Inflammatory macrophage treated with lipopolysaccharide for 4 hours (primary cell): ENCODE measurements at regions not wholly inside any gene's neighbourhood (a gene's known extent, or its start where the extent isn't known, plus 50 kb on each side); places are given as distances from the start of the nearest gene placed in this dataset.
"Not testable (repeated sequence)": the region's sequence is repeated elsewhere in the genome, so short reads cannot be mapped to it uniquely, and the experiment has no call there.

Experiments
- DNase-seq: peaks from one replicate; pipeline ENCODE4 v3.0.0-alpha.2; 2020

DNA sequence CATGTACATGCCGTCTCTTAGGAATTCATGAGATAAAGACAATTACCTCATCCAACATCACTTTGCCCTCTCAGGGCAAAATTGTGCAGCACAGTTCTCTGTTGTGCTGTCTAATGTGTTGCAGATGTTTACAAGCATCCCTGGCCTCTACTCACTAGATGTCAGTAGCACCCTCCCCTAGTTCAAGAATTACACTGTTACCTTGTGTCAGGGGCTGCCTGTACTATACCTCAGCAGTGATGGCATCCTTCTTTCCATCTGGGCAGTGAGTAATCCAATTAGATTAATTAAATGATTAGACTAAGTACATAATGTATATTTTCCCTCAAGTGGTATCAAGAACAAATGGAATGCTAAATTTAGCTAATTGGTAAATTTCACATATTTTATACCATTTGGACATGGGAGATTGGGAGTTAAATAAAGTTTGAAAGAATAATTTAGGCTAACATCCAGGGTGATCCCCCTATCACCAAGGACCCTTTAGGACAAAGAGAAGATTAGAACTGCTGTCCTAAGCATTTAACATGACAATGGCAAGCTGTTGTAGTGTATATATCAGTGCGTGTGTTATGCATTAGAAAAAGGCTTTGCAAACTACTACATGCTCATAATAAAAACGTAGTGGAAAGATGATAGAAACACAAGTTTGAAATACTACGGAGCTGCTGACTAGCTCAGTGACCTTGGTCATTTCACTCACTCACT, 727.0 kb downstream of the TRIB2 start:
- DNase-seq = not testable (repeated sequence)

DNA sequence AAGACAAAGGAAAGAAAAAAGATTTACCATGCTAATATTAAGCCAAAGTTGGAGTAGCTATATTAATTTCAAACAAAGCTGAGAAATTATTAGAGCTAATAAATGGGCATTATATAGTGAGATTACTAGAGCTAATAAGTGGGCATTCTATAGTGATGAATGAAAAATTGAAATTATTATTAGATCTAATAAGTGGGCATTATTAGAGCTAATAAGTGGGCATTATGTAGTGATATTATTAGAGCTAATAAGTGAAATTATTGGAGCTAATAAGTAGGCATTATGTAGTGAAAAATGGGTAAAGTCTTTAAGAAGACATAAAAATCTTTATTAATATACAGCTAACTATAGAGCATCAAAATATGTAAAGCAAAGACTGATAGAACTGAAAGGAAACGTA, 745.7 kb downstream of the TRIB2 start:
- DNase-seq = no peak

DNA sequence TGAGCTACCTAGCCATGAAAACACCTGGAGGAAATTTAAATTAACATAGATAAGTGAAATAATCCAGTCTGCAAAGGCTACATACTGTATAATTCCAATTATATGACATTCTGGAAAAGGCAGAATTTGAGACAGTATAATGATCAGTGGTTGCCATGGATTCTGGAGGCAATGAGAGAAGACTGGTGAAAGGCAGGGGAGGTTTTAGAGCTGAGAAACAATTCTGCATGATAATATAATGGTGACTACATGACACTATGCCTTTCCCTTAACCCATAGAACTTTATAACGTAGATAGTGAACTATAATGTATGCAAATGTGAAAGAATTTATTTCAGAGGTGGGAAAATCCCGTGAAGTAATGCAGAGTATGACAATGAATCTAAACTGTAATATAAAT, 749.3 kb downstream of the TRIB2 start:
- DNase-seq = no peak

DNA sequence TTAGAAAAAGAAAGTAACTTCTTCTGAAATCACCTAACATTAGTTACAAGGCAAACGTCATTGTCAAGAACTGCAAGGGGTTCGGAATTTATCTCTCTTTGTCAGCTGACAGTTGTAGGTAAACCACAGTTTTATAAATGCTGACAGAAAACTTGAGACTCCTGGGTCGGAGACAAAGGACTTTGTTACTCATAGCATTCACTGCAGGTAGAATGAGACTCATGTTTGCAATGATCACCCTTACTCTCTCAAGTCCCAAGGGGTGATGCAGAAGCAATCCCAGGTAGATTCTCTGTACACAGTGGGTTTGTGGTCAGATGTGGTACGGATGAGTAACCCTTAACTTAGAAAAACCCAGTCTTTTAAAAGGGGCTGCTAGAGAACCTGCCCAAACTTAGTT, 757.8 kb downstream of the TRIB2 start:
- DNase-seq = no peak

DNA sequence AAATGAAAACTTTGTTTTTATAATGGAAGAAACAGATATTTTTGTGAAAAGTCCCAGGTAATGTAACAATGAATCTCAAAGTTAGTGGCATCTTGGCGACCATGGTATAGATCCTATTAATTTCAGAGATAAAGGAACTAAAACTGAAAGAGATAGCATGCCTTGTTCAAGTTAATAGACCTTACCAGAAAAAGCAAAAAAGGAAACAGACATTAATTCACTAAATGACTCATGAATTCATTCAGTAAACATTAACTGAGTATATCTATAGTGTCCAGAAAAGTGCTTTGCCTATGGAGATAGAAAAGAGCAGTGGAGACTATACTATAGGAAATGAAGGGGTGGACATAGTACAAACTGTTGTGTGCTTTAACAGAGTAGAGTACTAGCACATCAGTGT, 763.3 kb downstream of the TRIB2 start:
- no peak for DNase-seq

DNA sequence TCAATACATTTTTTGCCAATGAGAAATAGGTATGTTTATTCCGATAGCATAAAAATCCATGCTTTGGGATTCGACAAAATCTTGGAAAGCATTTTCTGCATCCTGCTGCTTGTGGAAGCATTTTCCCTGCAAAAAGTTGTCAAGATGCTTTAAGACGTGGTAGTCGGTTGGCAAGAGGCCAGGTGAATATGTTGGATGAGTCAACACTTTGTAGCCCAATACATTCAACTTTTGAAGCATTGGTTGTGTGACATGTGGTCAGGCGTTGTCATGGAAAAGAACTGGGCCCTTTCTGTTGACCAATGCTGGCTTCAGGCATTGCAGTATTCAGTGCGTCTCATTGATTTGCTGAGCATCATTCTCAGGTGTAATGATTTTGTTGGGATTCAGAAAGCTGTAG, 764.5 kb downstream of the TRIB2 start:
- no peak for DNase-seq

DNA sequence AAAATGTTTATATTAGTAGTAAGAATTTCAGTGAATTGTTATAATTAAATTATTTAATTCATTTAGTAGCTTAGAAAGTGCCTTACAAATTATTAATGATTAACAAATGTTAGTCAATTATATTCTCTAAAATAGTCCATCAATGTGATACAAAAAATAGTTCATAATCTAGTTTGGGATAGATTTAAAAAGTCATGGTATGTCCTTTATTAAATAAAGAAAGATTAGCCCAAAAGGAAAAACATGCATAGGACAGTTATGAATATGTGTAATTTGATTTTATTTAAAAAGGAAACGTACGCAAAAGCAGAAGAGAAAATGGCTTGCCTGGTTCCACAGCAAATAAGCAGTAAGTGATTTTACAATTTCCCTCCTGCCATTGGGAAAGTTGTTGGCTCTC, 768.5 kb downstream of the TRIB2 start:
- no peak for DNase-seq

DNA sequence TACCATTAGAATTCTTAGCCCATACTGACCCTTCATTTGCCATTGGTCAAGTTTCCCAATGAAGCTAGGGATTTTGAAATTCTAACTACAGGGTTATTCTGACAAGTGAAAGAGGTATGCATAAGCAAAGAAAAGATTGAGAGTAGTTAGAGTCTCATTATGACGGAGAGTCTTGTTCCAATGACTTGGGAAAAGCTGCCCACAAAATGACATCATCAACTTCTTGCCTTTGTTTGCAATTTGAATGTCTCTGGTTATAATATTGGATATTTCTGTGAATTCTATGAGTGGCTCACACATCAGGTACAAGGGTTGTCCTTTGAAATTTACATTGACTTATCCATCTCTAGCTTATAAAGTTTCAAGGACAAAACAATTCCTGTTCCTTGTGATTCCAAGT, 772.2 kb downstream of the TRIB2 start:
- no peak for DNase-seq

DNA sequence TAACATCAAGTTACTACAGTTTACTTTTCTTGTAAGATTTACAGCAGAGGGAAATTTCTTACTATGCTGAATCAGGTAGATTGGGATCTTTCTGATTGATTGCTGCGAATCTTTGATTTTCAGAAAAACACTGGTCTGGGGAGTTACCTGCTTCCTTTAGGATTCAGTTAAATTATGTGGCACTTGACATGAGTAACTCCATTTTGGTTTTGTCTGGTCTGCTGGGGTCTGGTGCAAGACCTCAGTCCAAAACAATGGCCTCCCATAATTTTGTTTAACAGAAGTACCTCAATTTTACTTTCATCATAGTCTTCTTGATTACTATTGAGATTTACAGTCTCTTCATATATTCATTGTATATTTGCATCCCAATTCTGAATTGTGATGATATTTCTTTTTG, 775.5 kb downstream of the TRIB2 start:
- DNase-seq = no peak

DNA sequence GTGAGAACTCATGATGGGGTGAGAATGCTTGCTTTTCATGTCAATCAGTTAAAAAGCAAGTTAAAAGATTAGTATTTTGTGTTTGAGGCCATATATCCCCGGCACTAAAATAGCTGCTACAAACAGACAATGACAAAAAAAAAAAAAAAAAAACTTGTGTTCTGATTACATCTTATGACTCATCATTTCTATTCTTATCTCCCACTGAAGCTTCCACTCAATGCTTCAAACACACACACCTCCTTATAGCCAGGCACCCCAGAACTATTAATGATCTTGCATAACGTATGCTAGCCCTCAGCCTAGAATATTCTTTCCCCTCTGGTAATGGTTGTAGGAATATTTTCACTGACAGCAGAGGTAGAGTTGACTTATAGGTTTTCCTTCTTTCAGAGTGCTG, 778.3 kb downstream of the TRIB2 start:
- DNase-seq = no peak

DNA sequence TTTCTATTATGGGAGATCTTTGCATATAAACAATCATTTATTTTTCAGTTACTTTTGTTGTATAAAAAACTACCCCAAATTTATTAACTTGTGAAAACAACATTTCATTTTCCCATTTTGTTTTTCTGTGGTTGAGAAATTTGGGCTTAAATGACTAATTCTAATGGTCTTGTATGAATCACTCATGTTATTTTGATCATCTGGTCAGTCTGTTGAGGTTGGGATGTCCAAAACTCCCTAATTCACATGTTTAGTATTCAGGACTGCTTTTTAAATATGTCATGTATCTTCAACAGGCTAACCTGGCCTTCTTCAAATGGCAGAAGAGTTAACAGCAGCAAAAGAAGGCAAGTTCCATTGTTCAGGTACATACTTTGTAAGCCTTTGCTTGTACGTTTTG, 788.1 kb downstream of the TRIB2 start:
- DNase-seq = no peak

DNA sequence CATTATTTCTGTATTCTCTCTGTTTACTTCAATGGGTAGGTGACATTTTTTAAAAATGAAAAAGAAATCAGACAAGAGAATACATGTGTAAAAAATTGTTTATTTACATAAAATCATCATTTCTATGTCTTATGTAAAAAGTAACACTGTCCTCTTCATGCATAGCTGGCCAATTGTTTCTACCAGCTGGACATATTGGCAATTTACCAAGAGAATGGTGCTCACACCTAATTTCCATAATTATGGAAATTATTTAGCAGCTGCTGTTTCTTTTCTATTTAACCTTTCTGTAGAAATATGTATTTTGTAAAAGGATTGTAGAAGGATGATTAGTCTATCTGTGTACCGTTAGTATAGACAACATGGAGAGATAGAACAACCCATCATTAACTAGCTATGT, 791.9 kb downstream of the TRIB2 start:
- DNase-seq = no peak

DNA sequence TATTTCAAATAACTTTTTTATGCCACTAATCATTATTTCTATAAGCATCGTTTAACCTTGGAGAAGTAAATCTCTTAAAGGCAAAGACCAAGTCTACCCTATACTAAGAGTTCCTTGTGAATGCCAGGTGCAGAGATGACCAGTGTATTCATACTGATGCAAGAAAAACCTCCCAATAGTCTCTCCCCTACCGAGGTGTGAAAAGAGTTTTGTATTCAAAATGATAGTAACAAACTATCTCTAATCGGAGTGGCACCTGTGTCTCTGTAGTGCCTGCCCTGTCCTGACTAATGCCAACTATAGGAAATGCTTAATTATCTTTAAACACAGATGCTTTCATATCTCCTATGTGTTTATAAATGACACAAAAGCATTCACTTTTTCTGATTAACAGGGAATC, 798.5 kb downstream of the TRIB2 start:
- DNase-seq = no peak

DNA sequence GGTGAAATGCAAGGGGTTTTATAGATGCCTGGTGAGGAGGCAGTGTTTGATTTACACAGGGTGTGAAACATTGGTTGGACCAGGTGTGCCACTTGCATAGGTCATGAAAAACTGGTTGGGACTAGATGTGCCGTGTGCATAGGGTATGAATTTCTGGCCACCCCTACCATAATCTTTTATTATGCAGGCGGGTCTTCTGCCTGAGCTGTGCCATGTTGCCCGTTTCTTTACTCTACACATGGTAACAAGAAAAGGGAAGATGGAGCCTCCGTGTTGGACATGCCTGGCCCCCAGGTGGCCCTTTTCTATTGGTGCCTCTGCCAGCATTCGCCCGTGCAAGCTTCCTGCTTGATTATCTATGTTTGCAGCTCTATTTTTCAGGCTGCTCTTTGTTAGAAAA, 805.4 kb downstream of the TRIB2 start:
- no peak for DNase-seq

DNA sequence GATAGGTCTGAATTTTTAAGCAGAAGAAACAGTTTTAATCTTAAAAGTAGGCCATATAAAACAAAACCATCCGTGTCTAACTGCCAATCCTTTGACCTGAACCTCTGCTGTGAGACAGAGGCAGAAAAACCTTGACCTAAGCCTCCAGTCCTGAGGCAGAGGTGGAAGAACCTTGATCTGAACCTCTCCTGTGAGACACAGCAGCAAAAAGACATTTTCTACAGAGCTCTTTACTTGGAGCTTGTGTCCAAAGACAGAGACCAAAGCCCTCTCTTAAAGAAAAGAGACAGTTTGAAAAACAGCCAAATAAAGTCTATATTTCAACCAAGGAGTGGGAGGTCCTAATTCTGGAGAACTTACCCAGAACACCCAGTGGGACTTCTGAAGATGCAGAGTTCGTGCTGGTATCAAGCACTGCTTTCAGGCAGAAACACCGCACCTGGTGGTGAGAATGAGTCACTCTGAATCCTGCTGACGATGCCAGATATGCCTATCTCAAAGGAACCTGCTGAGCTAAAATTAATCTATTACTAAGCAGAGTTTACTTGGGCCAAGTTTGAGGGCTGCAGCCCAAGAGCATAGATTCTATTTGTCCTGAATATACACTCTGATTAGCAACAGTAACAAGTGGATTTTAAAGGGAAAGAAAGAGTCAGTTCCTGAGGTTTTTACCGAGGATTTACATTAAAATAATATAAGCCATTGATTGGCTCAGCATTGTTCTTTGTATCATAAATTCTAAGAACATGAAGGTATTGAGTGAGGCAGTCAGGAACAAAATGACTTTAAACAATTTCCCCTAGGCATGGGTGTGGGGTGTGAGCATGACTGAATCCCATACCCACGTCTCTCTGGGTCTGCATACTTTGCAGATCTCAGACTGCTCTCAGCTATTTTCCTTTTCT, 806.4 kb downstream of the TRIB2 start:
- no peak for DNase-seq

DNA sequence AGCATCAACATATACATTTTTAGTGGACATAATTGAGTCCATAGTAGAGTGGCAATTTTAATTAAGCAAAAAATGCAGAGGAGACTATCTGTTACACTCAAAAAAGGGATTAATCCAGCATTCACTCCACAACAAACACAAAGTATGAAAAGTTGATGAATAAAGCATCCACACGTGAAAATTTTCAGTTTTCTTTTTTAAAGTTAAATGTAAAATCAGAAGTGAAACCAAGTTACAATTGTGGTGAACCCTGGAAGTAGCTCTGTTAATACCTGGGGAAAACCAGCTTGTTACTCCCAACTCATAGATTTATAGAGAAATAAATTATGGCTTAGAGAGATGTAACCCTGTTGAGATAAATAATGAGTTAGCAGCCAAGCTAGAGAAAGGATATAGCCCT, 807.8 kb downstream of the TRIB2 start:
- DNase-seq = no peak

DNA sequence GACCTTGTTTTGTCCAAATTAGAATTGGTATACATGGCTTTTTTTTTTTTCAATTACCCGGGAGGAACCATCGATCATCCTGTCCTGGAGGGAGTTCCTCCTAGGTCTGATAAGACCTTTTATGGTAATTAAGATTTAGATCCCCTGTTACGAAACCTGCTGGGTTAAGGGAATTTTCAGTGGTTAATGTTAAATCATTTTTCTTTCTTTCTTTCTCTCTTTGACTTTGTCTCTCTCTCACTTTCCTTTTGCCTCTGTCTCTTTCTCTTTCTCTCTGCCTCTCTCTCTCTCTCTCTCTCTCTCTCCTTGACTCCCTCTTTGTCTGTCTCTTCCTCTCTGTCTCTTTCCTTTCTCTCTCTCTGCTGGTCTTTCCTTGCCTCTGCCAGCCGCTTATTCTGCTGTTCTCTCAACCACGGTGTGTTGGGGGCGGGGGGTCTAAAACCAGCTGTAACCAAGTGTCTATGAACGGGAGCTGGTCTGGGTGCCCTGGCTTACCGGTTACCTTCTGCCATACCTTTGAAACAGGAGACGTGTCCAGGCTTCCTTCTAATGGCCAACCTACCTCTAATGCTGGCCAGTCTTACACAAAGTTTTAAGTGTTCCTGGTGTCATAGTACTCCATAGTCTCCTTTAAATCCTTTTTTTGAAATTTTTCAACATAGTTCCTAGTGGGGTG, 815.1 kb downstream of the TRIB2 start:
- not testable (repeated sequence) for DNase-seq

DNA sequence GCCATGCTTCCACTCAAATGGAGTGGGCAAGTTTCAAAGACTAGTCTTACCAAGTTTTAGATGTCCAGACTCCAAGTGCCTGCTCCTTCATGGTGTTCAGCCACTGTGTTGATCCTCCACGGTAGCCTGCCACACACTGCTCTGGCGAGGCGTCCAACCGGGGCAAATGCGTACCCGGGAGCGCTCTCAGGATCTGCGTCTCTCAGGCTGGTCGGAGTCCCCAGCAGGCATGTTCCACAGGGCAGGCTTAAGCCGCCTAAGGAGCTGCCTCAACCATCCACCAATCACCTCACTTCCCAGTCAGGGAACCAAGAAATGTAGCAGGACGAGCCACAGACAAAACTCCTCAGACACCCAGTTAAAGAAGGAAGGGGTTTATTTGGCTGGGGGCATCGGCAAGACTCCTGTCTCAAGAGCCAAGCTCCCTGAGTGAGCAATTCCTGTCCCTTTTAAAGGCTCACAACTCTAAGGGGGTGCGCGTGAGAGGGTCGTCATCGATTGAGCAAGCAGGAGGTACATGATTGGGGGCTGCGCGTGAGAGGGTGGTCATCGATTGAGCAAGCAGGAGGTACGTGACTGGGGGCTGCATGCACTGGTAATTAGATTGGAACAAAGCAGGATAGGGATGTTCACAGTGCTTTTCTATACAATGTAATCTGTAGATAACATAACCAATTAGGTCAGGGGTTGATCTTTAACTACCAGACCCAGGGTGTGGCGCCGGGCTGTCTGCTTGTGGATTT, 816.2 kb downstream of the TRIB2 start:
- not testable (repeated sequence) for DNase-seq

DNA sequence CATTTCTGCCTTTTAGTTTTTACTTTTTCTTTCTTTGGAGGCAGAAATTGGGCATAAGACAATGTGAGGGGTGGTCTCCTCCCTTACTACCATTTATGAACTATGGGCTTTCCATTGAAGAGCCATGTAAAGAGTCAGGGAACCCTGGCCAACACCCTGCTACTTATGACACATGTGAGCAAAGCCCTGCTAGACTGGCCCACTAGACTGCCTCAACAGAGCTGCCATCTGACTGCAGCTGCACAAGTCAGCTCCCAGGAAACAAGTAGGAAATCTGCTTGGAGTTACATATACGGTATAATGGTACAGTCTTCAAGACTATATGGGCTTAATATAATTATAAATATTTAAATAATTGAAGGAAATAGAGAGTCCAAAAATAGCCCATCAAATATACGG, 816.8 kb downstream of the TRIB2 start:
- DNase-seq = no peak

DNA sequence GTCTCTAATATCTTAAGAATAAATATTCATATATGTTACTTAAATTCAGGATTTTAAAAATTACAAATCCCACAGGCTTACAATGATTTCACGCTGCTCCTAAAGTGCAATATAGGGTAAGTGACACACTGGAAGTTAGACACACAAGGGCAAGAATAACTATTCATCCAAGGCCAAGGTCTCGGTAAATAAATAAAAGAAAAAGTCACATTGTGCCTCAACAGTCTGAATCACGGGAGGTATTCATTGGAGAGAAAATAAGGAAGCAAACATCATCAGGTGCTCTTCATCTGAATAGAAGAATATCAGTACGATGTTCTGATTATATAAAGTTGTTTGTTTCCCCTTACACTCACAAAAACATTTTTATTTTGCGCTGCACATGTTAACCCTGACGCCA, 820.2 kb downstream of the TRIB2 start:
- DNase-seq = no peak

DNA sequence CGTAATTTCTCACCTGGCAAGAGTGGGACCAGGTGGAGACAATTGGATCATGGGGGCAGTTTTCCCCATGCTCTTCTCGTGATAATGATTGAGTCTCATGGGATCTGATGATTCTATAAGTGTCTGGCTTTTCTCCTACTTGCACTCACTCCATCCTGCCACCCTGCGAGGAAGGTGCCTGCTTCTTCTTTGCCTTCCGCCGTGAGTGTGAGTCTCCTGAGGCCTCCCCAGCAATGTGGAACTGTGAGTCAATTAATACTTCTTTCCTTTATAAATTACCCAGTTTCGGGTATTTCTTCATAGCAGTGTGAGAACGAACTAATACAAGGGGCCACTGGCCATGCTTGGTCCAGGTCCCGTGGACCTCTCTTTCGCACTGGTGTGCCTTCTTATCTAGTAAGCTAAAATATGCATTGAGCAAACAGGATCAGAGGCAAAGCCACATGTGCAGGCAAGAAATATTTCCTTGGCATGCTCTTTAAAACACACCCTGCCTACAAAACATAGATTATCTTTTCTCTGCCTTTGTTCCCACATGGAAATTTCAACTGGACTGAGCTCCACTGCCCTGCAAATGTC, 821.1 kb downstream of the TRIB2 start:
- DNase-seq = no peak

DNA sequence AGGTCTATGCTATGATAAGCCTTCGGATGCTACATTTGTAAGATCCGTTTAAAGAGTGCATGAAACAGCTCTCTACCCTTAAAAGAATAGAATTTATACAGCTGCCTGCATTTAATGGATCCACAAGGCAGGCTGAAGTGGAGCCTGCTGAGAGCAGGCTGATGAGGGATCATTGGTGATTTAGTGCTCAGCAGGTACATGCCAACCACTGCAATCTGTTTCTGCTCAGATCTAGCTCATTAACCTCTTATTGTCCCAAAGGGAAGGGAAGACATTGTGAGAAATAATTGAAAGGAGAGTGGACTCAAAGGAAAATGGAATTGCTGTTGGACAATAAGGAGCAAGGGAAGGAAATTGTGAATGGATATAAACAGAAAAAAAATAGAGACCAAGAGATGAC, 822.6 kb downstream of the TRIB2 start:
- DNase-seq = no peak

DNA sequence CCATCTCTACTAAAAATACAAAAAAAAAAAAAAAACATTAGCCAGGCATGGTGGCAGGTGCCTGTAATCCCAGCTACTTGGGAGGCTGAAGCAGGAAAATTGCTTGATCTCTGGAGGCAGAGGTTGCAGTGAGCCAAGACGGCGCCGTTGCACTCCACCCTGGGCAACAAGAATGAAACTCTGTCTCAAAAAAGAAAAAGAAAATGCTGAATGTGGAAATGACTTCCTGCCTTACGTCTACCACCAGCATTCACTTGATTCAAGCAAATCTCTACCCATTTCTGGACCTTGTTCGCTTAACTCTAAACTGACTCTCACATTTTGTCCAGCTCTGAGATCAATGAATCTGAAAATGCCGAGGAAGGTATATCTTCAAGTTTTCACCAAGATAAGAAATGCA, 825.3 kb downstream of the TRIB2 start:
- DNase-seq = no peak
